ENCODE measurements at regions not wholly inside any gene's neighbourhood (a gene's known extent, or its start where the extent isn't known, plus 50 kb on each side); places are given as distances from the start of the nearest gene placed in this dataset.

- no peak for DNase-seq
Observed at GRCh38 chr5:56367748-56368147, 134.6 kb upstream of the ANKRD55 start.

GRCh38 chr5:56366986-56367385 lies 133.9 kb upstream of the ANKRD55 start:
- no peak for DNase-seq

GRCh38 chr5:56361398-56361797 lies 128.3 kb upstream of the ANKRD55 start:
- DNase-seq = no peak

- no peak for DNase-seq
Observed at GRCh38 chr5:56360816-56361215, 127.7 kb upstream of the ANKRD55 start.

GRCh38 chr5:56359809-56360685 lies 126.9 kb upstream of the ANKRD55 start:
- no peak for DNase-seq

- DNase-seq = no peak
Observed at GRCh38 chr5:56358703-56359681, 125.9 kb upstream of the ANKRD55 start.

- no peak for DNase-seq
Observed at GRCh38 chr5:56358046-56358445, 124.9 kb upstream of the ANKRD55 start.

GRCh38 chr5:56357426-56357825 lies 124.3 kb upstream of the ANKRD55 start:
- no peak for DNase-seq

GRCh38 chr5:56356836-56357160 lies 123.7 kb upstream of the ANKRD55 start:
- DNase-seq = no peak

GRCh38 chr5:56356121-56356835 lies 123.1 kb upstream of the ANKRD55 start:
- DNase-seq = no peak

GRCh38 chr5:56354836-56355235 lies 121.7 kb upstream of the ANKRD55 start:
- DNase-seq = no peak

- no peak for DNase-seq
Observed at GRCh38 chr5:56352808-56353590, 119.9 kb upstream of the ANKRD55 start.

GRCh38 chr5:56350597-56351170 lies 117.6 kb upstream of the ANKRD55 start:
- peak; percentile 30 to 50 for DNase-seq

GRCh38 chr5:56350011-56350596 lies 117.0 kb upstream of the ANKRD55 start:
- peak; percentile 51 to 65 for DNase-seq

- DNase-seq = no peak
Observed at GRCh38 chr5:56349461-56349860, 116.3 kb upstream of the ANKRD55 start.

- DNase-seq = peak; percentile 55 to 62
Observed at GRCh38 chr5:56346741-56347535, 113.8 kb upstream of the ANKRD55 start.

- no peak for DNase-seq
Observed at GRCh38 chr5:56346044-56346710, 113.0 kb upstream of the ANKRD55 start.

GRCh38 chr5:56345352-56345751 lies 112.2 kb upstream of the ANKRD55 start:
- DNase-seq = no peak

- DNase-seq = no peak
Observed at GRCh38 chr5:56344594-56344993, 111.5 kb upstream of the ANKRD55 start.

- no peak for DNase-seq
Observed at GRCh38 chr5:56343988-56344387, 110.9 kb upstream of the ANKRD55 start.

Data from inflammatory macrophage (primary cell).